SK-N-SH (cell line): ENCODE measurements at regions not wholly inside any gene's neighbourhood (a gene's known extent, or its start where the extent isn't known, plus 50 kb on each side); places are given as distances from the start of the nearest gene placed in this dataset.

Source experiments
- CTCF ChIA-PET: fragments of 300-600, 350-600 bp; formaldehyde crosslinking; extraction: SDS; loops from one replicate; lab custom pipeline; 2021; lab: Yijun Ruan, JAX
- POLR2A ChIA-PET: fragments of 350-600 bp; sonication (Branson Sonifier 250); formaldehyde crosslinking; extraction: SDS; loops from one replicate; lab custom pipeline; 2020; ENCODE audit warnings: antibody characterized with exemption, inconsistent platforms; lab: Yijun Ruan, JAX
- DNase-seq: peaks from one replicate; pipeline ENCODE4 v3.0.0; 2012
- H2AFZ ChIP-seq: fragments of 200-600 bp; sonication (generic); 2 replicates; pipeline ENCODE4 v1.8.1; 2016; ENCODE audit warnings: antibody characterized with exemption, mild to moderate bottlenecking, low read depth
- H3F3A ChIP-seq: fragments of 200-600 bp; sonication (generic); replicated peaks from 2 replicates; pipeline ENCODE3; 2016; ENCODE audit warnings: antibody characterized with exemption, mild to moderate bottlenecking; ENCODE audit not compliant: insufficient read depth
- H3K27ac ChIP-seq, 2 experiments: fragments of 200-500 bp in 1 of 2; fragments of 200-600 bp in 1 of 2; sonication (Bioruptor generic) in 1 of 2; sonication (generic), shearing (Covaris generic) in 1 of 2; 2 replicates each; pipeline versions ENCODE4 v1.5.1 to v1.6.1; 2014 to 2016; ENCODE audit warnings: low read depth in 2 of 2, inconsistent platforms in 1 of 2, low read length in 1 of 2, mild to moderate bottlenecking in 1 of 2, mixed read lengths in 1 of 2
- H3K27me3 ChIP-seq: fragments of 200-600 bp; sonication (generic), shearing (Covaris generic); 2 replicates; pipeline ENCODE4 v1.6.1; 2016; ENCODE audit warnings: mixed run types; ENCODE audit not compliant: insufficient read depth
- H3K36me3 ChIP-seq, 2 experiments: fragments of 200-500 bp in 1 of 2; fragments of 200-600 bp in 1 of 2; sonication (Bioruptor generic) in 1 of 2; sonication (generic) in 1 of 2; replicated peaks in 1 of 2; 2 replicates each; pipeline versions ENCODE3 to v1.5.1; 2014 to 2016; ENCODE audit warnings: low read length in 1 of 2, mild to moderate bottlenecking in 1 of 2; ENCODE audit not compliant: insufficient read depth in 2 of 2, control insufficient read depth in 1 of 2
- H3K4me1 ChIP-seq, 2 experiments: fragments of 200-500 bp in 1 of 2; fragments of 200-600 bp in 1 of 2; sonication (Bioruptor generic) in 1 of 2; sonication (generic), shearing (Covaris generic) in 1 of 2; 2 replicates each; pipeline versions ENCODE4 v1.5.1 to v1.6.1; 2014 to 2016; ENCODE audit warnings: low read depth in 1 of 2, low read length in 1 of 2, mixed run types in 1 of 2; ENCODE audit not compliant: insufficient read depth in 2 of 2, control insufficient read depth in 1 of 2
- H3K4me2 ChIP-seq: fragments of 200-600 bp; sonication (generic), shearing (Covaris generic); 2 replicates; pipeline ENCODE4 v1.6.1; 2017; ENCODE audit warnings: mixed run types
- H3K4me3 ChIP-seq, 2 experiments: fragments of 200-500 bp in 1 of 2; fragments of 200-600 bp in 1 of 2; sonication (Bioruptor generic) in 1 of 2; sonication (generic), shearing (Covaris generic) in 1 of 2; 2 replicates each; pipeline versions ENCODE4 v1.5.1 to v1.8.1; 2014 to 2016; ENCODE audit warnings: low read depth in 2 of 2, inconsistent platforms in 1 of 2, low read length in 1 of 2, mild to moderate bottlenecking in 1 of 2, mixed read lengths in 1 of 2, moderate library complexity in 1 of 2
- H3K79me2 ChIP-seq: fragments of 200-600 bp; sonication (generic); 2 replicates; pipeline ENCODE4 v1.8.1; 2017; ENCODE audit warnings: mild to moderate bottlenecking; ENCODE audit not compliant: insufficient read depth
- H3K9ac ChIP-seq: fragments of 200-600 bp; sonication (generic); 2 replicates; pipeline ENCODE4 v1.6.1; 2017; ENCODE audit warnings: mixed run types
- H3K9me2 ChIP-seq: fragments of 200-600 bp; sonication (generic); 2 replicates; pipeline ENCODE4 v1.6.1; 2017; ENCODE audit warnings: mixed run types
- H3K9me3 ChIP-seq: fragments of 200-600 bp; sonication (generic); 2 replicates; pipeline ENCODE4 v1.6.1; 2017; ENCODE audit warnings: mixed run types, mild to moderate bottlenecking, moderate library complexity
- H4K20me1 ChIP-seq: fragments of 200-600 bp; sonication (generic); 2 replicates; pipeline ENCODE4 v1.6.1; 2017; ENCODE audit warnings: mild to moderate bottlenecking, mixed run types; ENCODE audit not compliant: insufficient read depth
- CHD2 ChIP-seq: fragments of 150-350 bp; IDR thresholded peaks from 2 replicates; pipeline ENCODE4 v1.6.1; 2018; ENCODE audit warnings: low read length; ENCODE audit not compliant: partially characterized antibody
- CTCF ChIP-seq: fragments of 200-600 bp; sonication (generic); IDR thresholded peaks from 2 replicates; pipeline ENCODE4 v1.6.1; 2017; ENCODE audit warnings: antibody characterized with exemption, mild to moderate bottlenecking, moderate library complexity
- EZH2phosphoT487 ChIP-seq: fragments of 200-600 bp; sonication (generic); IDR thresholded peaks from 2 replicates; pipeline ENCODE4 v1.6.1; 2017; ENCODE audit warnings: low read depth, mixed run types, mild to moderate bottlenecking, antibody characterized with exemption, moderate library complexity, borderline replicate concordance
- FOSL2 ChIP-seq: IDR thresholded peaks from 2 replicates; pipeline ENCODE4 v1.4.0; 2012; ENCODE audit warnings: low read depth, mild to moderate bottlenecking, moderate library complexity, borderline replicate concordance
- GATA2 ChIP-seq: sonication (generic); formaldehyde crosslinking; IDR thresholded peaks from 2 replicates; pipeline ENCODE4 v1.5.0; 2020; ENCODE audit warnings: mild to moderate bottlenecking, missing genetic modification reagents
- MEF2A ChIP-seq: IDR thresholded peaks from 2 replicates; pipeline ENCODE4 v1.4.0; 2012; ENCODE audit warnings: low read depth, borderline replicate concordance
- MXI1 ChIP-seq: IDR thresholded peaks from 2 replicates; pipeline ENCODE4 v1.6.1; 2012; ENCODE audit warnings: mild to moderate bottlenecking, low read depth, low read length, improper control_type of control experiment
- NRF1 ChIP-seq: IDR thresholded peaks from 2 replicates; pipeline ENCODE4 v1.6.1; 2012; ENCODE audit warnings: low read depth, mild to moderate bottlenecking, low read length
- RAD21 ChIP-seq: IDR thresholded peaks from 2 replicates; pipeline ENCODE4 v1.6.1; 2012; ENCODE audit warnings: mild to moderate bottlenecking, low read length
- REST ChIP-seq: IDR thresholded peaks from 2 replicates; pipeline ENCODE4 v1.6.1; 2012; ENCODE audit warnings: mild to moderate bottlenecking, low read depth, low read length, moderate library complexity
- RXRA ChIP-seq: IDR thresholded peaks from 2 replicates; pipeline ENCODE4 v1.4.0; 2012; ENCODE audit warnings: low read depth, mild to moderate bottlenecking, borderline replicate concordance
- SIN3A ChIP-seq: IDR thresholded peaks from 2 replicates; pipeline ENCODE4 v1.6.1; 2012; ENCODE audit warnings: low read depth, mild to moderate bottlenecking, low read length, moderate library complexity, borderline replicate concordance
- USF1 ChIP-seq: IDR thresholded peaks from 2 replicates; pipeline ENCODE4 v1.4.0; 2012; ENCODE audit warnings: low read depth, borderline replicate concordance
- YY1 ChIP-seq: IDR thresholded peaks from 2 replicates; pipeline ENCODE4 v1.4.0; 2012; ENCODE audit warnings: low read depth, mild to moderate bottlenecking
- WGBS: methylation state at CpG from one replicate; pipeline ENCODE4 v1.1.6; 2017; ENCODE audit warnings: low lambda C conversion rate; 5-methylcytosine and 5-hydroxymethylcytosine counted together

- H4K20me1 ChIP-seq = no peaks in the 10 kb centered on the region
Measured at GRCh38 chr7:125773113-125773785, 843.6 kb upstream of the POT1 start.

More at GRCh38 chr7:125773113-125773785, 843.6 kb upstream of the POT1 start:
- POLR2A ChIA-PET = no interaction called here
- TF ChIP-seq SIN3A (no peak), RAD21 (no peak), GATA2 (CRISPR knock-in tag) (no peak), MXI1 (no peak), REST (no peak), EZH2phosphoT487 (no peak), CHD2 (no peak), FOSL2 (no peak), MEF2A (no peak), CTCF (no peak), YY1 (no peak), USF1 (no peak), RXRA (no peak), NRF1 (no peak)
- Histone ChIP-seq H3K9me3 (no peaks in the 10 kb centered on the region), H3K9ac (no peak overlapping the region), H3K27me3 (no peaks in the 10 kb centered on the region), H2AFZ (no peak overlapping the region), H3K4me1 (no peaks in the 10 kb centered on the region; a peak in 2 of 4 replicates), H3K27ac (no peak overlapping the region), H3K36me3 (no peaks in the 10 kb centered on the region), H3K4me2 (no peak overlapping the region), H3K79me2 (no peaks in the 10 kb centered on the region), H3K9me2 (no peaks in the 10 kb centered on the region), H3F3A (no peaks in the 10 kb centered on the region), H3K4me3 (no peak overlapping the region)
- 55% methylated on average over 19 of the region's 19 CpGs for WGBS
- no peak for DNase-seq
- CTCF ChIA-PET = interaction anchor here (0.7 to 2.1 kb wide), 4 partner anchors 11 to 1510 kb away, joined by 3 to 7 read pairs (median 3); no protein-coding TSS in a partner anchor
